GM19025 (cell line): ENCODE measurements at regions not wholly inside any gene's neighbourhood (a gene's known extent, or its start where the extent isn't known, plus 50 kb on each side); places are given as distances from the start of the nearest gene placed in this dataset.

Source experiments
- ATAC-seq: cut with Tn5 transposase; IDR thresholded peaks from one replicate; pipeline ENCODE4 v1.9.1; 2021; ENCODE audit warnings: mild to moderate bottlenecking, low read depth, moderate library complexity; ENCODE audit not compliant: unreplicated experiment

DNA sequence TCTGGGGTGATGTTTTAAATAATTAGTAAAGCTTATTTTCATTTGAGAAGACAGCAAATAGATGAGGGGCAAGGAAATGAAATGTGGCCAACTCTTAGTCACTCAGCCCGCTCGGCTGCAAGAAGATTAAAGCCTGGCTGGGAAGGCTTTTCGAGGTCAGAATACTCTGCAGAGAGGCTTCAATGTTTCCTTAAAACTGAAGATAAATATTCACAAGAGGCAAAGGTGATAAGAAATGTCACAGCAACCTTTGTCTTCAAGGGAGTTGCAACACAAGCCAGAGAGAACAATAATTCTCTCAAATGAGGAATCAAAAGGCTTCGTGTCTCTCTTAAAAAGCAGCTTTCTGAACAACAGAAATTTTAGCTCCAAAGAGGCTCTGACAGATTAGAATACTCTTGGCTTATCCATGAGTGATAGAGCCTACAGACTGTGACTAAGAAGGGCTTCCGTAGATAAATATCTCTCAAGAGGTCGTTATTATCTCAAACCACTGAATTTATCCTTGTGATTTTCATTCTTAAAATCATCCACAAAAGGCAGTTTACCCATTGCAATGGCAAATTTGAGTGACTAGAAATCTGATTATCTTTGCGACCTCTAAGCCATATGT is 92.5 kb downstream of the KLF6 start:
- no peak for ATAC-seq

DNA sequence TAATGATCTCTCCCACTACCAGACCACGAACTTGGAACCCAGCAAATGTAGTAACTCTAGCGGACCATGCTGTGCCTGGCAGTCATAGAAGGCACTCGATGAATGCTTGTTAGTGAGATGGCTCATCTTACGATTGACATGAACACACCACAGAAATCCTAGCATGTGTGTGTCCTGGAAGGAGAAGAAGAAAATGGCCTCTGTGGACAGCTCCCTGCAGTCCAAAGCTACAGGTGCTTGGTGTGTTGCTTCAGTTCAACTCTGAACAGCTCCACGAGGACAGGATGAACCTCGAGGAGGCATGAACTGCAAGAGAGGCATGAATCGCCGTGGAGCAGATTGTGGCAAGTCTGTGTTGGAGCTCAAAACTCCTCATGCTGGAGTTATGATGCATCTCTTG is 93.5 kb downstream of the KLF6 start:
- no peak for ATAC-seq

DNA sequence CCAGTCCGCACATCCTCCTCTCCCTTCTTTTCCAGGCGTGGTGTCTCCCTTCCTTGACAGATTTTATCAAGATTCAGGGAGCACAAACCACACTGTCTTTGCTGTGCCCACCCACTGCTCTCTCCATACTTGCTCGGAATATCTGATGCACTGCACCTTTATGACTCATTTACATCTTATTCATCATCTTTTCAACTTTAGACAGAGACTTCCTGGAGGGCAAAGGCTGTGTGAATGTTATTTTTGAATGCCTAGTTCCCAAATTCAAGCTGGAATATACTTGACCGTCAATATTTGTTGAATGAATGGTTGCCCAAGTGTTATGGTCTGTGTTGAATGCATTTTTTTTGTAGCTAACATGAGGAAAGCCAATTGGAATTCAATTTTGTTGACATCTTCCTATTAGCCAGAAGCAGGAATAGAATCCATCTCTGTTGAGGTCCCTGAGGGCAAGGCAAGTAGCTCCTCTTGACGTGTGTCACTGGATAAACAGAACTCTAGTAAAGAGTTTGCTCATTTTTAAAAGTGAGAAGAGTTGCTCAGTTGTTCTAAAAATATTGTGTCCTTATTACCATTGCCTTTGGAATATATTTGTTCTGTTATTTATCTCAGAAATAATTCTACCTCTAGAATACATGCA is 95.0 kb downstream of the KLF6 start:
- no peak for ATAC-seq

DNA sequence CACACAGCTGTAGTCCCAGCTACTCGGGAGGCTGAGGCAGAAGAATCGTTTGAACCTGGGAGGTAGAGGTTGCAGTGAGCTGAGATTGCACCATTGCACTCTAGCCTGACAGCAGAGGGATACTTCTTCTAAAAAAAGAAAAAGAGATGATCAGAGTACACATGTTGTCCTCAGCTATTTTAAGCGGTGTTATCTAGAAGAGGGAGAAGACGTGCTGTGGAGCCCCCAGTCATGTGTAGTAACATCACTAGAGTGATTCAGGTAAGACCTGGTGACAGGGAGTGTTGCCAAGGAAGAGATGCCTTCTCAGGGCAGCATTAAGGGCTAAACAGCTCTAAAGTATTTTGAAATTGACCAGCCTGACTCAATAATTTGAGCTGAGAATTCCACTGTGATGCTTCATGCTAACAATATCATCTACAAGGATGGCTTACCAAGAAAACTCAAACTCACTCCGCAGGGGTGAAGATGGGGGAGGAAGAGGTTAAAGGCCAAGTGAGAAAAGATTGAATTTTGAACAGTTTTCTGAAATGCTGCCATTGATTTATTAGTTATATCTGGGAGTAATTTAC is 97.4 kb downstream of the KLF6 start:
- no peak for ATAC-seq

DNA sequence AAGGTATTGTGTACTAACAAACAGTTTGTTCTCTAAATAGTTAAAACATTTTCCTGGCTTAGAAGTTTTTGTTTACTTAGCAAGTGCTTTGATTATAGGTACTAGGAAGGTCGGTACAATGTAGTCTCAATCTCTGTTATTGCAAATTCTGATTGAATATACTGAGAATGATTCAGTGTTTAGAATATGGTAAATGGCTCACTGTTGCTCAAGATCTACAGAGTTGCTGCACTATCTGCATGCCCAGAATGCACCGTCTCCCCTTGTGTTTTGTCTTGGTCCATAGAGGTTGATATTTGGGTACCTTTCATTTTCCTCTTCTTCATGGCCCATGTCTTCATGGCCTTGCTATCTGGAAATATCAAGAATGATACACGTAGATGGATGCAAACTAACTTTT is 99.6 kb downstream of the KLF6 start:
- ATAC-seq, result no peak

DNA sequence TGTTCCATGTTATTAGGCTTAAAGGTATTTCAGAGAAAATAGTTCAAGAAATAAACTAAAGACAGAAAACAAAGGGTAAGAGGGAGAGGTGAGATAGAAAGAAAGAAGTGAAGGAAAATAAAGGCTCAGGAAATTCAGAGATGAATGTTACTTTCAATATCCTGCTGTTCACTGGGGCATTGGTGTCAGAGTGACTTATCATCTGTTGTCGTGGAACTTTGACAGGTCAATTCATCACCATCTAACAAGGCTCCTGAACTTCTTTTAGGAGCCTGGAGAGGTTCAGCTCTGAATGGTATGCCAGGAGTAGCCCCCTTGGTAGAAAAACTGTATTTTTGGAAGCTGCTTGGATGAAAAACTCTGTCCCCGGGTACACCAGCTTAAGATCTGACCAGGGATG is 100.1 kb downstream of the KLF6 start:
- ATAC-seq, result no peak

DNA sequence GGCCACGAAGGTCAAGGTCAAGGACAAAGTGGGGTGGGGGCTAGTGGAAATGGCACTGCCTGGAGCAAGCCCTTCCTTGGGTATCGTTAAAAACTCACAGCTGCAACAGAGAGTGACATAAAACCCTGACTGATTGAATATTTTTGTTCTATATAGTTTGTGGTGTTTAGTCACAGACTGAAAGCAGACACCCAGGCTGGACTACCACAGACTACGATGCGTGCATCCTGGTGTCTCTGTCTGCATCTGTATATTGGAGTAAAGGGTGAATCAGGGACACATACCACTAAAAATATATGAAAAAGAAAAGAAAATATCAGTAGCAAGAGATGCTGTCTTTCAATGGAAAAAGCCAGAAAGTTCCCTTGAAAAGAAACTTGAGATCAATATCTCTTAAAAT is 101.4 kb downstream of the KLF6 start:
- ATAC-seq, result no peak

DNA sequence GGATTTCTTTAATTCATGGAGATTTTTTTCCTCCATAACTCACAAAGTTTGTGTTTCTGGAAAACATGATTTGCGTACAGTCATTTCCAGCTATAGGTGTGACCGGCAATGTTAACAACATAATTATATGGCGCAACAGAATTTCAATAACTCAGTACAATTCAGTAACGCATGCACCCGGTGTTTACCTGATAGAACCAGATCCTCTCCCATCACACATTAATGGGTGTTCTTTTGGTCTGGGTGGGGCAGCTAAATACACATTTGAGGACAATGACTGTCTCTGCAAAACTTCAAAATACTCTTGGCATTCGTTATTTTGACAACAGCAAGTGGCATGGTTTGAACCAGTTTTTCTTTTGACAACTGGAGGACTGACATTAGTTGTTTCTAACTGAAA is 102.3 kb downstream of the KLF6 start:
- ATAC-seq, result no peak

DNA sequence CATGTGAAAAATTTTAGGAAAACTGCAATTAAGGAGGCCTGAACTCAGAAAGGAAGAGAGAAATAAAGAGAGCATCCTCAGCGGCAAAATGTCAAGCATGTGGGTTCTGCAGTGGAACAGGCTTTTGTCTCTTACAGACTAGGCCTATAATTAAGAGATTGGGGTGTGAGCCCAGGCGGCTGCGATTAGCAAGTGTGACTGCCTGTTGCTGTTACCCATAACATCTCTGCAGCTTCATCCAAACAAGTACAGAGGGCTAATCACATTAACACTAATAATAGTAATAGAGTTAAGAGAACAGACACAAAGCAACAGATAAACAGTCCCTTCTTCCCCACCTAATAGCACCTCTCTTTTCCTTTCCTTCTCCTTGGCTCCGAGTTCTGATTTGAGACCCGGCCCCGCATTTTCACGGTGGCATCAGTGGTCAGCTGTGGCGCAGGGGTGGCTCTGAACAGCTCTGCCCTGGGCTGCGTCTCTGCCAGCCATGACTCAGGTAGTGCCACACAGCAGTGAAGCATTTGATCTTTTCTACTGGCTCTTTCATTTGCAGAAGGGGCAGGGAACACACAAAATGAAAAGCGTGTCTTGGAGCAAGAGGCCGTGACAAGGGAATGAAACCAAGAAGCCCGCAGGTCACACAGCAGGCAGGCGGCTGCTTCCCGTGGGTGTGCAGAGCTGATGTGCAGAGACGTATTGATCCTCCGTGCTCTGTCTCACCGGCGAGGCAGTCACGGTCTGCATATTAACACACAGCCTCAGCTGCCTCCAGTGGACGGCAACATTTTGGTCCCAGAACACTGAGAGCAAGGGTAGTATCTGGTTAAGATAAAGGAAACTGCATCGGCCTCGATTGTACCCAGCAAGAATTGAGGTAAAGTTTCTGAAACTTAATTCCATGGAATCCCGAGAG is 103.1 kb downstream of the KLF6 start:
- no peak for ATAC-seq

DNA sequence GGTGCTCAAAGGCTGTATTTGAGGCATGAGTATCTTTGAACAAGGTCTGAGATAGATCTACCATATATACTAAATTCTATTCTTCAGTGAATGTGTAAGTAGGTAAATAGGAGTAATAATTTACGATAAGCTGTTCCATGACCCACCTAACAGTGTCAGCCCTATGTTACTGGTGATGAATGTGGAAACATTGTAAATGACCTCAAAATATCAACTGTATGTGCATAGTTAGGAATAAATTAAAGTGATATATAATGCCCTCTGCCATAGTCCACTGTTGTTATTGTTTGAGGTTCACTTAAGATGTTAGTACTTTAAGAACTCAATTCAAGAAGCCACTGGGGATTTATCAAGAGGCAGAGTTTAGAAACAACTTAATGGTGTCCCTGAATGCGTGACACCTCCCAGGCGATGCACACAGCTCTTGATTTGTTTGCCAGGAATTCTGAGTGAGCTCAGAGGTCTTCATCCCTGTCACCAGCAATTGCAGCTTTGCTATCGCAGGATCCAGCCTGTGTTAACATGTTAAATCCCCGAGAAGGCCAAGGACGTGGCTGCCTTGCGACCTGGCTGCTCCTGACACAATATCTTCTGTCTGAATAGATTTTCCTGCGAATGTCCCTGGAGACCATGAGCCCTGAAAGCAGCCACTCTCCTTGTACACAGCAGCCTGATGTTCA is 104.9 kb downstream of the KLF6 start:
- no peak for ATAC-seq

DNA sequence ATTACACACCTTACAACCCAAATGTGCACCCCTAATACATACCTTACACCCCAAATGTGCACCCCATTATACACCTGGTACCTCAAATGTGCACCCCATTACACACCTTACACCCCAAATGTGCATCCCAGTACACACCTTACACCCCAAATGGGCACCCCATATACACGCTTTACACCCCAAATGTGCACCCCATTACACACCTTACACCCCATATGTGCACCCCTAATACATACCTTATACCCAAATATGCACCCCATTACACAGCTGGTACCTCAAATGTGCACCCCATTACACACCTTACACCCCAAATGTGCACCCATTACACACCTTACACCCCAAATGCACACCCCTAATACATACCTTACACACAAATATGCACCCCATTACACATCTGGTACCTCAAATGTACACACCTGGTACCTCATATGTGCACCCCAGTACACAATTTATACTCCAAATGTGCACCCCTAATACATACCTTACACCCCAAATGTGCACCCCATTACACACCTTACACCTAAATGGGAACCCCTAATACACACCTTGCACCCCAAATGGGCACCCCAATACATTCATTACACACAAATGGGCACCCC is 106.3 kb downstream of the KLF6 start:
- ATAC-seq, result no peak

DNA sequence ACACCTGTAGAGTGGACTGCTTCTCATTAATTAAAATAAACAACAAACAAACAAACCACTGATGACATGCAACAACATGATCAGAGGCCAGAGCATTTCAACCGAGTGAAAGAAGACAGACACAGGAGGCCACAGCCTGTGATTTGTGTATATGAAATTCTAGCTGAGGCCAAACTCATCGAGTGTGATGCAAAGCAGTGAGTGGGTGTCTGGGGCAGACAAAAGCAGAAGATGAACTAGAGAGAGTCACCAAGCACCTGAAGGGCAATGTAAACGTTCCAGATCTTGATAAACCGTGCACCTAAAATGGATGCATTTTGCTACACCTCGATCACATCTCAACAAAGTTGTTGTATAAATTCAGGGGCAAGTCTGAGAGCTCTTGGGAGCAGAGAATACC is 108.4 kb downstream of the KLF6 start:
- no peak for ATAC-seq

DNA sequence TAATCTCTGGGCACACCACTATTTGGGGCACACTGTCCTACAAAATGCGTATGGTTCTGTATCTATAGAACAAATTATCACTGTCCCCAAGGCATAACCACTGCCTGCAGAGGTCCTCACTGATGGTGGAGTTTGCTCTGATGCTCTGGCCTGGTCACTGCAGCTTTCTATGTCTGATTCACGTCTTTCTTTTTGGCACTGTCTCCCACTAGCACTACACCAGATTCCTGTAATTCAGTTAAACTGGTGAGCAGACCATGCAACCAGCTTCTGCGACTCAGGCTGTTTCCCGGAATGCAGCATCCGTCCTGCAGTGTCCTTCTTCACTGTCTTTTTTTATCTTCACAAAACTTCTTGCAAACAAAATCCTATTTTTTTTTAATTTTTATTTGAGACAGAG is 112.8 kb downstream of the KLF6 start:
- no peak for ATAC-seq

DNA sequence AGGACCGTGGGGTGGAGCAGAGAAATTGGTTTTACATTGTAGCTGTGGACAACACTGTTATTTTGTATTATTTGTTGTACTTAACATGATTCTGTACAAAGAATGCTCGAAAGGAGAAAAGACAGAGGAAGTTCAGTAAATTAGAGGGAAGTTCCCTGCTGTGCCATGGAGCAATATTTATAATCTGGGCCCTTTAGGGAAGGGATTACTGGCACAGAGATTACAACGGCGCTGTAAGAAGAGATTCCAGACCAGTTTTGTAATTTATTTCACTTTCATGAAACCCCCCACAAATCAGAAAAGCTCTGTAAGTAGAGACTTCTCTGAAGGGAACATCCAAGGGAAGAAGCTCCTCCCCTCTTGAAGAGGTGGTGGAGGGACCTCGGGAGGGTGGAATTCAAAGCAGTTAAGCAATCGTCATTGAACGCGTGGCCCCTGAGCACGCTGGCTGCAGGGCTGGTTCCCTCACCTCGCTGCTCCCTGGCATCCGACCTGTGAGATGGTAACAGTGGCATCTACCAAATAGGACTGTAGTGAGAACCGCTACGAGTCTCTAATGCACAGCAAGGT is 113.5 kb downstream of the KLF6 start:
- ATAC-seq, result no peak

DNA sequence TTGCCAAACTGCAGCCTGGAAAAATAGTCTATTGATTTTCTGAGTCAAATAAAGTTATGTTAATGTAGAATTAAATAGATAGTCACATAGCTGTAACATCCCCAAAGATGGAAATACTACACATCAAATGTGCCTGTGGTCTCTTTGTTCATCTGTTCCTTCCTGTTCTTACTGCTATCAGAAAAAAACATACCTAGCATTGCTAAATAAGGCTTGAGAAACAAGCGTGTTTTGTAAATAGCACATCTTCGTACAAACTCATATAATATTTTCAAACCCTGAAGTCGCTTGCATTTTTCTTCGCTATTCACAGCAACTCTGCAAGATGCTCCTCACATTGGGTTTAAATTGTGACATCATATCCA is 116.1 kb downstream of the KLF6 start:
- ATAC-seq, result no peak

DNA sequence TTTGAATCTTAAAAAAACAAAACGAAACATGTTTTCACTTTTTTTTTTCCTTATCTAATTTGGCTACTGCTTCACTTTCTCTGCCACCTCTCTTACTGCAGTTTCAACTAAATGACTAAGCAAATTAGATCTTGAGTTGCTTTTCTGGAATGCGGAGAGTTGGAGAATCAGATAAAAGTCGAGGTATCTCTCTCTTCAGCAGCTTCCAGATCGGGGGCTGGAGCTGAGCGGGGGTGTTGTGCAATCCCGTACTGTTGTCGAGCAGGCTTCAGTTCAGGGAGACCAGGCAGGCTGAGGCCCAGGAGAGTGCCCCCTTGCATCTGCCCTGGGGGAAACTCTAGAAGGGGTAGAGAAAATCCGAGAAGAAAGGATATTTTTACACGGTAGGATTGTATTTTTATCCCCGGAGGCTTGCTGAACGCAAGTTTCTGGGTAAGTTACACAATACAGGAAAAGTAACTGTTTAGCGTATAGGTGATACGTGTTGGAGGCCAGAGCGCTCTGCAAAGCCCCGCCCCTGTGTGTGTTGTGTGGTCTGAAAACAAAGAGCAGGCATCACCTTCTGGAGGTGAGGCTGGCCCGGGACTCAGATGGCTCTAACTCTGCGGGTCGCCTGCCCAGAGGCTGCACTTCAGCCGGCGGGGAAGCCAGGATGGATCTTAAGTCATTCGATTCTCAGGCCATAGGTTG is 116.6 kb downstream of the KLF6 start:
- ATAC-seq, result no peak

DNA sequence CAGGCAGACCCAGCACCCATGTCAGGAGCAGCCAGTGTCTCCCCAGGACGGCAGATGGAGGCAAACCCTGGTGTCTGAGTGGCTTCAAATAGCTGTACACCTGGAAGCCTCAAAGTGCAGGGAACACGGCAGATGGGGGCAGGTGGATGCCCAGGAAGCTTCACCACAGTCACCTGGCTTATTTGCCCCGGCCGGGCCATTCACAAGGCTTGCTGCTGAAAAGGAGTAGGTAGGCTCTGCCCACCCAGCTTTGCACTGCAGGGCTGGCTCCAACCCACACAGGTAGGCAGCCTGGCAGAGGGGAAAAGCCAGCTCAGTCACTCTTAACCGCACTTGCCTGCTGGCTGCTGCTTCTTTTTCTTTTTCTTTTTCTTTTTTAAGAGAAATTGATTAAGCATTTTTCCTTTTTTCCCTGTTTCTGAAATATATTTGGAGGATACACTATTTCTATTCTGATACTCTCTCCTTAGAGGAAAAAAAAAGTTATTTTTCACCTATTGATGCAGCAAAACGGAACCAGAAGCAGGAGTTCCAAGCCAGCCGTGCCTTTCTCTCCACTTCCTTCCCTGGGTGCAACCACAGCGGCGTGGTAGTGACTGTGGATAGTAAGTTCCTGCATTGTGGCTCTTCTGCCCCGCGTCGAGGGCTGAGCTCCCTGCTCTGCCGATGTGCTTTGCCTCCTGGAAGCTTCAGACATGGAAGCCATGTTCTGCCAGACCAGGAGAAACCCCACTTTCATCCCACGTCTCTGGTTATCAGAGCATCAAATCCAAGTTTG is 118.3 kb downstream of the KLF6 start:
- no peak for ATAC-seq

DNA sequence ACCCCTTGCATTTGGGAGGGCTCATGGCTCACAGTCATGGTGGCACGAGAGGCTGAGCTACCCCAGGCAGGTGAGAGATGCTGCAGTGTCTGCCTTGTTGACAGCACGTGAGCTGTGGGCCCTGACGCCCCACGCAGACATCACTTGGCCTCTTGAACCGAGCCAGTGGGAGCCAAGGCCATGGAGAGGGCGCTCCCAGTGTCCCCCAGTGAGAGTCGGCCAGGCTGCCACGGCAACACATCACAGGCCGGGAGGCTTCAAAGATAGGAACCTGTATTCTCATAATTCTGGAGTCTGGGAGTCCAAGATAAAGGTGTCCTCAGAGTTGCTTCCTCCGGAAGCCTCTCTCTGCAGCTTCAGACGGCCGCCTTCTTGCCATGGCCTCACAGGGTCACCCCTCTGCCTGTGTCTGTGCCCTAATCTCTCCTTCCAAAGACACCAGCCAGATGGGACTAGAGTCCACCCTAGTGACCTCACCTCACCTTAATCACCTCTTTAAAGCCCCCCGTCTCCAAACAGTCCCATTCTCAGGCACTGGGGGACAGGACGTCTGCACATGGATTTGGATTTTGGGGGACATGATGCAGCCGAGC is 119.6 kb downstream of the KLF6 start:
- no peak for ATAC-seq
